ENCODE measurements at regions not wholly inside any gene's neighbourhood (a gene's known extent, or its start where the extent isn't known, plus 50 kb on each side); places are given as distances from the start of the nearest gene placed in this dataset.
"Not testable (repeated sequence)": the region's sequence is repeated elsewhere in the genome, so short reads cannot be mapped to it uniquely, and the experiment has no call there.

GRCh38 chr2:230637486-230637885 lies 75.2 kb upstream of the CAB39 start:
- CTCF ChIA-PET; H3K36me3 Mint-ChIP-seq; H3K4me3 Mint-ChIP-seq; H3K9me3 Mint-ChIP-seq; POLR2A ChIA-PET; H3K27me3 Mint-ChIP-seq (ENCODE audit: low read depth); H3K4me1 Mint-ChIP-seq; H3K27ac Mint-ChIP-seq; ATAC-seq; DNase-seq (ENCODE audit: low spot score): not testable (repeated sequence)

GRCh38 chr2:230640540-230641011 lies 72.1 kb upstream of the CAB39 start:
- Mint-ChIP-seq H3K4me3 (no peak overlapping the region), H3K27me3 (ENCODE audit: low read depth) (no peaks in the 10 kb centered on the region)
- no peak for ATAC-seq

GRCh38 chr2:230642966-230643365 lies 69.7 kb upstream of the CAB39 start:
- H3K36me3 Mint-ChIP-seq: no peaks in the 10 kb centered on the region
- CTCF ChIA-PET: no interaction called here
- no peak overlapping the region for H3K27ac Mint-ChIP-seq
- POLR2A ChIA-PET: no interaction called here
- no peaks in the 10 kb centered on the region for H3K4me1 Mint-ChIP-seq
- DNase-seq (ENCODE audit: low spot score): no peak
- H3K27me3 Mint-ChIP-seq (ENCODE audit: low read depth): no peaks in the 10 kb centered on the region
- no peak overlapping the region for H3K4me3 Mint-ChIP-seq
- peaks cover 1% of the 10 kb centered on the region; the same call in 1 of the 2 replicates for H3K9me3 Mint-ChIP-seq
- TF ChIP-seq ZNF232 (CRISPR knock-in tag; IDR thresholded peaks at IDR 0.05) (no peak), ZNF416 (CRISPR knock-in tag; IDR thresholded peaks at IDR 0.05) (no peak), SP1 (CRISPR knock-in tag; conservative IDR thresholded peaks at IDR 0.05) (no peak), FOXP4 (CRISPR knock-in tag; IDR thresholded peaks at IDR 0.05) (no peak)
- no peak for ATAC-seq

More at GRCh38 chr2:230640540-230641011, 72.1 kb upstream of the CAB39 start:
- H3K4me1 Mint-ChIP-seq: no peaks in the 10 kb centered on the region
- ChIA-PET CTCF (interaction anchor here (0.8 kb wide), 1 partner anchor 574 kb away, joined by 4 read pairs; no protein-coding TSS in a partner anchor), POLR2A (no interaction called here)
- TF ChIP-seq TCF7 (CRISPR knock-in tag; IDR thresholded peaks at IDR 0.05; ENCODE audit: low read depth) (no peak), IRF1 (CRISPR knock-in tag; IDR thresholded peaks at IDR 0.05) (no peak), CREB1 (CRISPR knock-in tag; IDR thresholded peaks at IDR 0.05) (no peak), ELF4 (CRISPR knock-in tag; IDR thresholded peaks at IDR 0.05; ENCODE audit: low read depth) (no peak), CREM (CRISPR knock-in tag; IDR thresholded peaks at IDR 0.05) (no peak), ATF6 (CRISPR knock-in tag; IDR thresholded peaks at IDR 0.05) (no peak), AR (CRISPR knock-in tag; IDR thresholded peaks at IDR 0.05) (no peak)
- no peaks in the 10 kb centered on the region for H3K9me3 Mint-ChIP-seq
- no peak overlapping the region for H3K27ac Mint-ChIP-seq
- DNase-seq (ENCODE audit: low spot score): no peak
- no peaks in the 10 kb centered on the region for H3K36me3 Mint-ChIP-seq
